Erythroblast (primary cell): ENCODE measurements at regions not wholly inside any gene's neighbourhood (a gene's known extent, or its start where the extent isn't known, plus 50 kb on each side); places are given as distances from the start of the nearest gene placed in this dataset.

Source experiments
- DNase-seq, 2 experiments: peaks; one replicate each; lab custom pipeline; 2025; lab: John Stamatoyannopoulos, UW
- GATA1 ChIP-seq: IDR thresholded peaks from 2 replicates; pipeline ENCODE4 v1.6.1; 2011; ENCODE audit warnings: low read depth, mild to moderate bottlenecking, control low read depth, low read length, moderate library complexity
- POLR2A ChIP-seq: IDR thresholded peaks from 2 replicates; pipeline ENCODE4 v1.6.1; 2011; ENCODE audit warnings: mild to moderate bottlenecking, low read length

DNA sequence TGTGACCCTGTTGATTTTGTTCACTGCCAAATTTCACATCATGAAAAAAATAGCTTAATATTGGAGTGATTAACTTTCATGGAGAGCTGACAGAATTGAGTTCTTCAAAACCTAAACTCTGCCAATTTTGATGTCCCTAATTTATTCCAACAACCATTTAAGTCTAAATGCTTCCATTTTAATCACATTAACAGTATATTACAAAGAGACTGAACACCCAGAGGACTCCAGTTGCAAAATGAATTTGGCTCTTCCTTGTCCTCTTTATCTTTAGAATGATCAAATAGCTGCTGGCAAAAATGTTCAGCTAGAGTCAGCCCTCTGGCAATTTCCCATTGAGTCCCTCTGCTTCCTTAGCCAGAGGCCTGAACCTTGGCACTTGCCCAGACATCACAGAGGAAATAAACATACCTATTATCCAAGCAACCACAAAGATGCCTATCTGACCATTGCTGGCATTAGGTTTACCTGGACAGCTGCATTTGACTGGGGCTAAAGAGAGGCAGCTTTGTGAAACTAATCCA, 299.0 kb upstream of the STXBP5 start:
- no peak for TF ChIP-seq POLR2A
- no peak for TF ChIP-seq GATA1
- DNase-seq = no peak

- TF ChIP-seq POLR2A = no peak
- no peak for TF ChIP-seq GATA1
- peak; percentile 61 to 70 for DNase-seq
Measured at GRCh38 chr6:146908786-146909185, 295.4 kb upstream of the STXBP5 start.

GRCh38 chr6:146909376-146909775, 294.8 kb upstream of the STXBP5 start:
- no peak for DNase-seq
- TF ChIP-seq POLR2A (no peak), GATA1 (no peak)

DNA sequence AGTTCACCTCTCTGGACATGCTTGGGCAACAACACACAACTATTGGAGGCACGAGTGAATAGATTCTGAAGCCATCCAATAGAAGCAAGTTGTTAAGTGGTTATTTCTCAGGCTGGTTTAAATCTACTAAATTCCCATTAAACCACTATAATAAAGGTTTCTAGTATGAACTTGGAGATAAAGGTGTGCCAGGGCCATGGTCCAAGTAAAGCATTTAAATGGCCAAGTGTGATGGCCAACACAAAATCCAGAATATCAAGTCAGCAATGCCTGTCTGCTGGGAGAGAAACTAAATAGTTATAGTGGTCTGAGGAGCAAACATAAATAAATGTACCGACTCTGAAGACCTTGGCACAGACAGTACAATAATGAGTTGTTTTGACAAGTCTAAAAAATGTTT, 294.3 kb upstream of the STXBP5 start:
- TF ChIP-seq GATA1 = no peak
- no peak for TF ChIP-seq POLR2A
- no peak for DNase-seq

DNA sequence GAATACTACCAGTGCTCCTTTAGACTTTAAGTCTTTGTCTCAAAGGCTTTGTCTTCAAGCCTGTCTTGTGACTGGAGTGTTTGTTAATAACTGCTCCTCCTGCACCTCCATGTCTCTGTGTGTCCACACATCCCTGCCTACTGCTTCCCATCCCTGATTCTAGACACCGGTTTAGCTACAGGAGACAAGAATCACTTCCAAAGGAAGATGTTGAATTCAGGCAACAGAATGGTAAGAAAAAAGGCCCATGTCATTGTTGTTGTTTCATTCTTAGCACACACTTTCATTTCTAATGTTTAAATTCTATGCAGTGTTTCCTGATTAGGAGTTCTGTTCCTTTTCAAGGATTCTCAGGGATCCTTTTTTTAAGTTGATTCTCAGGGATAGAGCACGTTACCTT, 293.6 kb upstream of the STXBP5 start:
- DNase-seq = peak in 1 of 2 experiments; percentile 46
- TF ChIP-seq GATA1 = no peak
- no peak for TF ChIP-seq POLR2A

DNA sequence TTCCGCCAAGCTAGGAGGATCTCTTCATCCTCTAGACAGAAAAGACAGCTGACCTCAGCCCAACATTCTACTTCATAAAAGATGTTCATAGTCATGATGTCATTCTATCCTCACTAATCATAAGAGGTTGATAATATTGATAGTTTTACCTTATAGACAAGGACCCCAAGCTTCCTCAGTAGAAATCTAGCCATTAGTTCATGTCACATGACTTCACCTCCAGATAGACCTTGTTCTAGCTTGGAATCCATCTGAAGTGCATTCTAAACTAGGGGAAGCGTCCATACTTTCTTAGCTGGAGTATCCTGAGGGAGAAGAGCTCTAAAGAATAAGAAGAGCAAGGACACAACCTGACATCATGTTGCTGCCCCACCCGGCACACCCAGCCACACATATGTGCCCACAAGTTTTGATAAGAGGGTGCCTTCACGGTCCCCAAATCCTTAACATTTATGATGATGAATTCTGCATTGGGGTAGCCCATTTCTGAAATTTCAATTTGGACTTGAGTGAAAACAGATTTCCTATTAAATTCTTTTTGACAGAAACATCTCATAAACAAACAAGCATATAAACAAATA, 292.5 kb upstream of the STXBP5 start:
- DNase-seq = peak; percentile 78 to 87
- TF ChIP-seq POLR2A = no peak
- no peak for TF ChIP-seq GATA1

DNA sequence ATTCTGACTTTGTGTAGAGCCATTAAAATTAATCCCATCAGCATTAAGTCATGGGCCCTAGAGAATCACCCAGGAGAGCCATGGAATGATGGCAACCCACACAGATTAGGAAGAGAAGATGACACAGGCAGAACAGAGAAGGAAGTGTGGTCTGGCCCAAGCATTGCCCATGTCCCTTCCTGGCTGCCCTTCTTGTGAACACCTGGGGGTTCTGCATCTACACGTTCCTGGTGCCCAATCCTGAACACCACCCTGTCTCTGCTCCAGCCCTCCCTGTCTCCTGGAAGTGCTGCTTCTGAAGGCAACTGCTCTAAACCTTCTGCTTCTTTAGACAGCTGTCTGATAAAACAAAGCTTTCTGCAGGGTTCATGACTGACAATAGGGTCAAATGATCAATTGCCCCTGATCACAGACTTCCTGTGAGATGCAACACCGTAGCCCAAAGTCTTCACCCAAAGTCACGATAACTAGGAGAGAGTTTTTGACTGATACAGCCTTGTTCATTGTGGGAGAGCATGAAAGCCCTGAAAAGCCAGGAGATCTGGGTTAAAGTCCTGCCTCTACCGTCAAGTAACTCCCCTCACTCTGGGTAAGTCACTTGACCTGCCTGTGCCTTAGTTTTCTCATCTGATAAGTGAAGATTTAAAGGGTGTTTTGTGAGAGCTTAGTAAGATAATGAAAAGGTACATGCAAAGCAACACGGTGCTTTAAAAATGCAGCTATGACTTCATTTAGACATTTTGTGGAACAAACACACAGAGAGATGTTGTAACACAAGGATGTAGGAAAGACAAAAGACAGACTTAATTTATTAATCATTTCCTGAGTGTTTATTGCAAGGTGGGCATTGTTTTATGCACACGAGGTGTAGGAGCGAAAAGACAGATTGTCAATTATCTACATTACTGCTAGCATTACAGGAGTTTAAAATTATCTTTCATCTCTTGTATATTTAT, 291.2 kb upstream of the STXBP5 start:
- TF ChIP-seq POLR2A = no peak
- no peak for TF ChIP-seq GATA1
- DNase-seq = peak; percentile 35 to 74

DNA sequence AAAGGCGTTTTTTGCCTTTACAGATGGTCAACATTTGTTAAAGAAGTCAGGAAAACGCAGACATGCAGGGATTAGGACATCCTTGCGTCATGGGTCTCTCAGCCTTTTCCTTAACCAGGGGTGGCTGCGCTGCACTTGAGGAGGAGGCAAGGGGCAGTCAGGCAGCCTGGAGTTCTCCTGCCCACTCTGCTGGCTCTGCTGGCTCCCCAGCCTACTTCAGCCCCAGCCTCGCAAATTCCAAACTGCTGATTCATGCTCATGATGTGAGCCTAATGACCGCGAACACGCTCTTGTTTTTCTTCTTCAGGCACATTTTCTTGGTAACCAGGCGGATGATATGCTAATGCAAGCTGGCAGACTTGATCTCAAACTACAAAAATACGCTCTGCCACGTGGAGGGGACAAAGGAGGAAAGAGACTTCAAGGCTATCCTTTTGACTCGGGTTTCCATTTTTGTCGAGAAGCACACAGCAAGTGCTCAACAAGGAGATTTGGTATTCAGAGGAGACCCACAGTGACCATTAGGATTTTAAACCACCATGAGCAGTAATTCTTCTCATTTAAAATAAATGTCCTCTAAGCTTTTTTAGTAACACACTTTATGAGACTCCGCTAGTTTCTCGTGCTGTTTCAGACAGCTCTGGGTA, 290.3 kb upstream of the STXBP5 start:
- peak; percentile 89 to 93 for DNase-seq
- TF ChIP-seq POLR2A (peak; percentile 54), GATA1 (no peak)

DNA sequence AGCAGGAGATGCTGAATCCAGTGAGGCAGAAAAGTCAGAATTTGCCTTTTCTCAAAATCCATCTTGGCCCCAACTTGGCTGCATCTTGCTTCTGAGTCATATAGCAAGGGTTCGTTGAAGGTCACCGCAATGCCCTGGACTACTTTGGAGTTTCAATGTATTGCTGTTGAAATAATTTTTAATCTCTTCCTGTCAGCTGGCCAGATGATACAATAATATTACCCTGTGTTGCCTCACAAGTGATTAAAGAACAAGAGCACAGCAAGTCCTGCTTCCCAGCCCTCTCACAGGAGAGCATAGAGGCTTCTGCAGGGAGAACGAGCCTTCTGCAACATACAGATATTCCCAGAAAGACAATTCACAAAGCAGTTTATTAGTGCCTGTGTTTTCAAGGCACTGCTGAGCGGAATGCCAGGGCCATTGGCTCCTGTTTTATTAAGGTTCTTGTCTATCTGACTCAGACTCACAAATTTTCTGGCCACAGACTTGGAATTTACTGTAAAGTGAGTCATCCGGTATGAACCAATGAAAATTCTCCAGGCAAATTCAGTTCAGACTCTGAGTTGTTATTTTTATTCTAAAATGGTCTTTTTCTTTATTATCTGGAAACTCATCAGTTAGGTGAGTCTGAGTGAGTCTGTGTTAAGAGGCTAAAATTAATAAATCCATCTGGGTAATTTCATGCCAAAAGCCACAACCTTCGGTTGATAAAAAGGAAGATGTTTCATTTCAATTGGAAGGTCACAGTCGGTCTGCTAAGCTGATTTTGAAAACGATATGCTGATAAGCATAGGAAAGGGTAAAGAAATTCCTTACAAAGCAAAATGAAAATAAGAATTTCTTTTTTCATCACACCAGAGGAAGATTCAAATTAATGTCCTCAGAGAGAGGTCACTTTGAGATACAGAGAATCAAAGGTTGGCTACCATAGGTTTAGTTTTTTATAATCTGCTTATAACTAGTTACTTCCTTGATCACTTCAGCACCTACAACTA, 289.4 kb upstream of the STXBP5 start:
- peak; percentile 94 to 95 for DNase-seq
- TF ChIP-seq POLR2A (peak; percentile 52), GATA1 (no peak)

DNA sequence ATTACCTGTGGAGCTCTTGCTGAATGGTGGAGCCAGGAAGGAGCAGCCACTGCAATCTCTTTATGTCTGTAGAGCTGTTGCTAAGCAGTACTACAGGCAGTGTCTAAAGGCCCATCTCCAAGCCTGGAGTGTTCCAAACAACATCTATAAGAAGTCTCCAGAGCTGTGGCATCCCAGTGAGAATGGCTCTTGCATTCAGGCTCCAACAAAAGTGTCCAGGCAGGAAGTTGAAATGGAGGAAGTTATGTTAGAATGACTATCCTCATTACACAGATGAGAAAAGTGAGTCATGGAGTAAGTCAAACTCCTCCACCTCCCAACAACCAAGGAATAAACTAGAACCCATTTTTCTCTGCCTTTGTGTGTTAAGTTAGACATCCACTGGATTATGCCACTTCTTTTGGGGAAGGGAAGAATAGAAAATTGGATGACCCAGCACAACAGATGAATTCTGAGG, 288.5 kb upstream of the STXBP5 start:
- DNase-seq = peak; percentile 30 to 77
- TF ChIP-seq POLR2A (no peak), GATA1 (no peak)

GRCh38 chr6:146916435-146917025, 287.7 kb upstream of the STXBP5 start:
- peak in 1 of 2 experiments; percentile 60 for DNase-seq
- no peak for TF ChIP-seq GATA1
- no peak for TF ChIP-seq POLR2A

DNA sequence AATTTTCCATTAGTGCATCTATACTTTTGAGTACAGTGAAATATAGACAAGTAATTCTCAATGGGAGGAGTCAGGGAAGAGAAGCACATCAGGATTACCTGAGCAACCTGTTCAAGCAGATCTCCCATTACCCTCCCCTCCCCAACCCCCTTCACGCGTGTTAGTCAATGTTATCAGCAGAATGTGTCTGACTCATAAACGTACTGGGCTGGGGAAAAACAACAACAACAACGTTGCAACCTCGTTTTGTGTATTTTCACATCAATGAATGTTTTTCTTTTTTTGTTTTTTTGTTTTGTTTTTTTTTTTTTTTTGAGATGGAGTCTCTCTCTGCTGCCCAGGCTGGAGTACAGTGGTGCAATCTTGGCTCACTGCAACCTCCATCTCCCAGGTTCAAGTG, 287.0 kb upstream of the STXBP5 start:
- peak; percentile 37 to 65 for DNase-seq
- TF ChIP-seq GATA1 = no peak

GRCh38 chr6:146917979-146918378, 286.2 kb upstream of the STXBP5 start:
- TF ChIP-seq GATA1 (no peak), POLR2A (no peak)

More at GRCh38 chr6:146917979-146918378, 286.2 kb upstream of the STXBP5 start:
- DNase-seq = peak; percentile 29 to 64
